Frontal cortex (tissue), 3 donors: ENCODE measurements at regions not wholly inside any gene's neighbourhood (a gene's known extent, or its start where the extent isn't known, plus 50 kb on each side); places are given as distances from the start of the nearest gene placed in this dataset.

Source experiments
- DNase-seq, 2 donors: peaks; one replicate each; pipeline ENCODE4 v3.0.0; 2012; ENCODE audit warnings: low spot score in 2 of 2
- FAIRE-seq: peaks from 2 replicates; lab custom pipeline; 2012; peaks lifted over from hg19 to GRCh38; lab: Jason Lieb, UNC
- donor health status: control.
- donor health status: control.
- donor health status: control.

DNA sequence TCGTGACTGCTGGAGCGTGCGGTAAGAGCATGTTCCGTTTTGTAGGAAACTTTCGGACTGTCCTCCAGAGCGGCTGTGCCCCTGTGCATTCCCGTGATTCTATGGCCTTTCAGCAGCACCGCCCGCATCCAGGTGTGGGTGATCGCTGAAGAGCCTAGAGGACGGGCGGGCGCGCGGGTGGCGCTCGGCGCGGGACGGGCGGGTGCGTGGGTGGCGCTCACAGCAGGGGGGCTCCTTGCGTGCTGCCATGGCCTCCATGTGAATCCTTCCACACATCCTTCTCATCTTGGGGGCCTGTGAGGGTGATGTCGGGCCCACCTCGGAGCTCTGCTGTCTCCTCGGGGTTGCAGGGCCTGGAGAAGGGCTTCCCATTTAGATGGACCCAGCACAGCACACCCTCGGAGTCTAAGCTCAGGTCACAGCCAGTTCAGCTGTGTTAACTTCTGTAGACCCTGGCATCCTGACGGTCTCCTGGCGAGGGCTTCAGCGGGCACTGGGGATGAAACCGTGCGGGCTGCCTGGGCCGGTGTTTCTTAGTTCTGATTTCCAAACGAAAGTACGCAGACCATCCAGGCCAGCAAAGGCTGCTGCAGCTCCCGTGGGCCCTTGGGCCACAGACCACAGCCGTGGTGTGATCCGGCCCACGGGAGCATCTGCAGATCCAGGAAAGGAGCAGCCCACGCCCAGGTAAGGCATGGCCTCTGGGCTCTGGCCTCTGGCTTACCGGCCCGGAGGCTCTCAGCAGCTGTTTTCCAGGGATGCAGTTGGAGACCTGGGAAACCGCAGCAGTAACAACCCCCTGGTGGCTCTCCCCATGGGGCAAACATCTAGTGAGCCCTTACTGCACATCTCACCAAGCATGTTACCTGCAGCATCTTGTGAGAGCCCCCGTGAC, 339.4 kb downstream of the FOXL1 start:
- FAIRE-seq (no peak), DNase-seq (no peak)

DNA sequence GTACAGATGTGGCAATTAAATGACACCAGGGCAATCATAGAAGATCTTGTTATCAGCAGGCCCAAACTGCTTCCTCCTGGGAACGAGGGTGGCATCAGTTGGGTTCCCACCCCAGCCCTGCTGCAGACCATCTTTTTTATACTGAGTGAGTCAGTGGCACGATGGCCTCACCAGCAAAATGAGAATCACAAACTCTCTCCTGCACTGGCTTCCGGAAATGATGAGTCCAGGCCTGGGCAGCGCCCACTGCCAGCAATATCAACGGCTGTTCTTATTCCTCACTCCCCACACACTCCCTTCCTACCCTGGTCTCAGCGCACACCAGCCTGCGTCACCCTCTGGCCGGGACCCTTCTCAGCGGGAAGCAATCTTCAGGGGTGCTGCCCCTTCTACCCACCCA, 340.3 kb downstream of the FOXL1 start:
- DNase-seq, result no peak
- no peak for FAIRE-seq

- no peak for DNase-seq
Observed at GRCh38 chr16:86919078-86919477, 340.7 kb downstream of the FOXL1 start.

DNA sequence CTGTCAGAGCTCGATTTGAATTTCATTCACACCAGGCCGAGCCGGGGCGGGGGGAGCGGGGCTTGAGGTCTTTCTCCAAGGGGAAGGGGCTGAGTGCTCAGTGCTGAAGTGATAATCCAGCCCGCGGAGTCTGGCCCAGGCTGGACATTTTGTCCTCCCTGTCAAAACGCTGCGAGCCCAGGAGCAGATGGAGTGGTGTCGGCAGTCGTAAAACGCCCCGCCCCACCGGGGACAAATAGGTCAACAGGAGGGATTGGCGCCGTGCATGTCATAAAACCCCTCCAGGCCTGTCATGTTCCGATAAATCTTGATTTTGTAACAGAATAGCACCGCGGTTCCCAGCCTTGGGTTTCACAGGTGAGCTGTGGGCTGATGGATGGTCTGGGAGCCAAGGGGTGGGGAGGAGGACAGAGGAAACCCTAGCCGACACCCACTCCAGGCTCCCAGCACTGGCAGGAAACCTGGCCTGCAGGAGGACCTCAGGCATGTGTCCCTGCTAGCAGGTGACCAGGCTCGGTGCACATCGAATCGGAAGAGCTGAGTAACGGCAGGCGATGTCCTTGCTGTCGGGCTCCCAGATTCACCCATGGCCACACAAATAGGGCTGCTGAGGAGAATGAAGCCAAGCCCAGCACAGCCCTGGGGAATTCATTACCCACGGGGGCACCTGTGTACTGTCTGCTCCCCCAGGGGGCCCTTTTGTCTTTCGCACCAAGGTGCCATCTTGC, 341.4 kb downstream of the FOXL1 start:
- DNase-seq (no peak), FAIRE-seq (no peak)

More at GRCh38 chr16:86919078-86919477, 340.7 kb downstream of the FOXL1 start:
- no peak for FAIRE-seq

DNA sequence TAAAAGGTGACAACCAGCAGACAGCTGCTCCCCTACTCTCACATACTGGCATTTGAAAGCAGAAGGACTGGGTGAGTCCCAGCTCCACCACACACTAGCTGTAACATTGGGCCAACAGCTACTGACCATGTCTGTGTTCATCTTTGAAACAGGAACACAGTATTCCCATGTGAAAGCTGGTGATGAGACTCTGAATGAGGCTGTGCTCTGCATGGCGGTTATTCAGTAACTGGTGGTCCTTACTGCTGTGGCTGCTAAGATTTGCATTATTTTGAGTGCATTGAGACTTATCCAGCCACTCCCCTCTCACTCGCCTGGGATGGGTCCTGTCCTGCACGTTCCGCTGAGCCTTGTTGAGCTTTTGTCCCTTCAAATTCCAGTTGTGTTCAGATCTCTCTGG, 342.9 kb downstream of the FOXL1 start:
- no peak for FAIRE-seq
- DNase-seq, result no peak

DNA sequence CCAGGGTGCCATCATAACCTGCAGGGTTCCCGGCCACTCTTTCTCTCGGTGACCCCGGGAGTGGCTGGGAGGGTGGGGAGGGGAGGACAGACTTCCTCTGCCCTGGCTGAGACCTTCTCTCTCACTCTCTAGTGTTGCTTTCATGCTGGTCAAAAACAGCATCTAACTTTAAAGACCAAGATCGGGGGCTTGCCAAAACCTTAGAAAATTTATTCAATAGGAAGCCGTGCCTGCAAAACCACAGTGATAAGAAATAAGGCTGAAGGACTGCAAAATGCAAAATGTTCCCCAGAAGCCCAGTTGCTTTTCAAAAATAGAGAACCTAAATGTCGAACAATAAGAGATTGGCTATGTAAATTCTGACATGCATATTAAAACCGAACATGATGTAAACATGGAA, 344.0 kb downstream of the FOXL1 start:
- no peak for DNase-seq
- FAIRE-seq, result no peak

GRCh38 chr16:86923656-86924055, 345.3 kb downstream of the FOXL1 start:
- FAIRE-seq, result no peak
- DNase-seq, result no peak

DNA sequence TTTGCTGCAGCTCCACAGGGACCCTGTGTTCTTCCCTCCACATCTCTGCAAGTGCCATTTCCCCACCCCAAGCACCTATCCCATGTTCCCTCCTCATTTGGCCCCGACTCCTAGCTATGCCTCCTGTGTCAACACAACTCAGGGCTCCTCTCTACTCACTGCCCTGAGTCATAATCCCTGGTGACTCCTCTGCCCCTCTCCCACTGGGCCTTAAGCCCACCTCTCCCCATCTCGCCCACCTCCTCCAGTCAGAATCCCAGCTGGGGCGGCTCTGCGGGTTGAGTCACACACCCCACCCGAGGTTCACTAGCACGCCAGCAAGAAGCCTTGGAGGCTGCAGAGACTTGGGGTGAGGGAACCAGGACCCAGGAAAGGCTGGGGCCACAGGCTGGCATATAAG, 346.2 kb downstream of the FOXL1 start:
- FAIRE-seq (no peak), DNase-seq (no peak)

DNA sequence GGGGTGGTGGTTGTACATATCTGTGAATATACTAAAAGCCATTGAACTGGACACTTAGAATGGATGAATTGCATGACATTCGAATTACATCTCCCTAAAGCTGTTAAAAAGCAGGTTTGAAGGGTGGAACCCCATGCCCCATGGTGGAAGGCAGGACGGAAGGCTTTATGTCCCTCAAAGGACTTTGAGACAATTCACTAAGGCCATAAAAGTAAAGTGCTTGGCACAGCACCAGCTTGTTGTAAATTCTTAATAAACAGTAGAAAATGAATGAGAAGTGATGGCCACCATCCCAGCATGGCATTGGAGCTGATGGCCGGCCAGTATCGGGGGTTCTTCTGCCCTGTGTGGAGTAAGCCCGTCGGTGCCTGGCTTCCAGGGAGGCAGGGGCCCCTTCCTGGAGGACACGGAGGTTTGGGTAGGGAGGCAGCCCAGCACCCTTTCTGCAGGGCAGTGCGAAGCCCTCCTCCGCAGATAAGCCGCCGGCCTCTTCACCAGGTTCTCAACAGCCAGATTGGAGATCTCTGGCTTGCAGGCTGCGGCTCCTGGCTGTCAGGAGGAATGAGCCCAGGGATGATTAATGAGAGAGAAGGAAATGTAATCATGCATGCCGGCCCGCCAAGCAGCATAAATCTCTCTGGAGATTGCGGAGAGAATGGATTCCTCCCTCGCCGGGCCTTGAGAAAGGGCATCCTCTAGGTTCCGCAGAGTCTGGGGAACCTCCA, 346.9 kb downstream of the FOXL1 start:
- DNase-seq (no peak), FAIRE-seq (no peak)

- FAIRE-seq, result no peak
- no peak for DNase-seq
Observed at GRCh38 chr16:86926181-86927094, 348.1 kb downstream of the FOXL1 start.

- DNase-seq (no peak), FAIRE-seq (no peak)
Observed at GRCh38 chr16:86927699-86928098, 349.4 kb downstream of the FOXL1 start.

- DNase-seq (no peak), FAIRE-seq (no peak)
Observed at GRCh38 chr16:86928523-86929011, 350.2 kb downstream of the FOXL1 start.

DNA sequence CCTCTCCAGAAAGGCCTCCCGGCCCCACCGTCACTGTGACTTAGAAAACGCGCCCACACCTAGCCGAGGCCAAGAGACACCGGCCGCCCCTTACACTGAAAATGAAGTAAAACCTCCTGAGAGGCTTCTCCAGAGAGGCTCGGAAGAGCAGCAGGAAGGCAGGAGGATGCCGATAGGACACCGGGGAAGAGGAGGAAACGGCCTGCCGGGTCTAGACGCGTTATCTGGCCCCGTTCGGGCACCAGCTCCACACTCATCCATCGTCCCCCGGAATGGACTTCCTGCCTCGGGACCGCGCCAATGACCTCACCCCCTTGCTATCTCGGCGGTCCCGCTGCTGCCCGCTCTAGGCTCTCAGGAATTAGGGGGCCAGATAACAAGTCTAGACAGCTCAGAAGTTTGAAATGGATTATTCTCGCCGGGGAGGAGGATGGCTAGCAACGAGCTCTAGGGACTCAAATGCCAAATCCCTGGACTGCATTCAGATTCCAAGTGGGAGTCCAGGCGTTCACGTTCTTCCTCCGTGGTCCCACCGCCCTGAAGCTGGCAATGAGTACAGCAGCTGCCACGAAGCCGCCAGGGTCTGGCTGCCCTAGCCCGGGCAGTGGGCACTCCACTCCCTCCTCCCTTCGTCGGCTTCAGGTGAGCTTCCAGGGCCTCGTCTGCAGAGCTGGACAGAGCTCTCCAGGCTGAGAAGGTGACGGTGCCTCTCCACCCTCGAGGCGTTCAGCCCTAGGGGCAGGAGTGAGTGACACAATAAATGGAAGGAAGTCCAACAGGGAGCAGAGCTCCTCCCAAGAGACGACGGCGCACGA, 350.9 kb downstream of the FOXL1 start:
- DNase-seq (no peak), FAIRE-seq (no peak)

GRCh38 chr16:86930001-86930400, 351.7 kb downstream of the FOXL1 start:
- no peak for DNase-seq
- FAIRE-seq, result no peak

DNA sequence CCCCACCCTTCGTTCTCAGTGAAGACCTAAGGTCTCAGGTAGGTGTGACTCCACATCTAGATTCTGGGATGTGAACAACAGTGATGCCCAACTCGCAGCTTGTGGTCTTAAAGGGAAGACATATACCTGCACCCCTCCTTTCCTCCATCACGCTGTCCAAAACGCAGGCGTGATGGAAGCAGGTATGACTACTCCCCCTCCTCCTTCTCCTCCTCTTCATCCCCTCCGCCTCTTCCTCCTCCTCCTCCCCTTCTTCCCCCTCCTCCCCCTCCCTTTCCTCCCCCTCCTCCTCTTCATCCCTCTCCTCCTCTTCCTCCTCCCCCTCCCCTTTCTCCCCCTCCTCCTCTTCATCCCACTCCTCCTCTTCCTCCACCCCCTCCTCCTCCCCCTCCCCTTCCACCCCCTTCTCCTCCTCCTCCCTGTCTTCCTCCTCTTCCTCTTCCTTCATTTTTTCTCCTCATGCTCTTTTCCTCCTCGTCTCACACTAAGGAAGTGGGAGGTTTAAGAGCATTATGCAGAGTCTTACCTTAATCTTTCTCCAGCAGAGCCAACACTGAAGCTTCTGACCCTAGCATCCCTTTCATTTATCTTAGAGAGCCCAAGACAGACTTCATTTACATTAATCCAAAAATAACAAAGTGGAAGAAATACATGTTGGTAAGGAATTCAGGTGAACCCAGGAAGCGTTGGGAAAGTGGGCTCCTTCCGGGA, 352.5 kb downstream of the FOXL1 start:
- DNase-seq (no peak), FAIRE-seq (no peak)

DNA sequence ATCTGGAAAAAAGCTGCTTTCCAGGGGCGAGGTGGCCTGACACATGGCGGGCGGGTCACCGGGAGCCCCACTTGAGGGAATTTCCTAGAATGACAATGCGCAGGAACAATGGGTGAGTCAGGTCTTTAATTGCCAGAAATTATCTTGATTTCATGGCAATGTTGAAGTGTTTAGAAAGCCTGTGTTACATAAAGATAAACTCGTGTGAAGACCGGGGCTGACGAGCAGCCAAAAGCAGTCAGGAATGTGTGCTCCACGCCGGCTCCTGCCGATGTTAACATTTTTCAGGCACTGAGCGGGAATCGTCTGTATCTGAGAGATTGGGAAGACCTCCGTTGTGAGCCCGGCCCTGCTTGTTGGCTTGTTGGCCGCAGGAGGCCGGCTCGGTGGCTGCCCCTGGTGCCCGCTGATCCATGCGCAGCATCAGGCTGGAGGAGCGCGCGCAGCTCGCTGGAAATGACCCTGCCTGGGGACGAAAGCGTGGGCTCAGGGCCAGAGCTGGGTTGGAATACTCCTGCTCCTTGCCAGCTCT, 353.1 kb downstream of the FOXL1 start:
- FAIRE-seq (no peak), DNase-seq (peak in 1 of 2 donors; percentile 31)

GRCh38 chr16:86932130-86932982, 354.0 kb downstream of the FOXL1 start:
- FAIRE-seq, result no peak
- DNase-seq, result no peak
